Fibroblast of lung (primary cell): ENCODE measurements at regions not wholly inside any gene's neighbourhood (a gene's known extent, or its start where the extent isn't known, plus 50 kb on each side); places are given as distances from the start of the nearest gene placed in this dataset.

Source experiments
- CTCF ChIP-seq, 2 donors: IDR thresholded peaks in 1 of 2; conservative IDR thresholded peaks in 1 of 2; 1 replicate in 1 of 2; 2 replicates in 1 of 2; pipeline ENCODE4 v1.5.1; 2011 to 2012; ENCODE audit warnings: low read length in 2 of 2, control low read depth in 1 of 2, inconsistent platforms in 1 of 2, low read depth in 1 of 2, mild to moderate bottlenecking in 1 of 2
- EZH2 ChIP-seq: IDR thresholded peaks from 2 replicates; pipeline ENCODE4 v1.5.1; 2012; ENCODE audit warnings: low read length, control low read depth, mild to moderate bottlenecking; ENCODE audit errors: missing control alignments

- TF ChIP-seq CTCF (conservative IDR thresholded peaks at IDR 0.05 in 1 of 2, IDR thresholded peaks at IDR 0.05 in 1 of 2; ENCODE audit: low read depth in 1 of 2, low read length in 2 of 2) (no peak), EZH2 (no peak)
Measured at GRCh38 chr2:57869758-57870344, 176.8 kb upstream of the VRK2 start.
